Fibroblast of skin of back (primary cell): ENCODE measurements at regions not wholly inside any gene's neighbourhood (a gene's known extent, or its start where the extent isn't known, plus 50 kb on each side); places are given as distances from the start of the nearest gene placed in this dataset.
A peak's percentile ranks its signal among the peaks of the same experiment; 100 is the strongest.

Experiments
- DNase-seq: peaks from one replicate; pipeline ENCODE4 v3.0.0-alpha.2; 2013

- no peak for DNase-seq
Observed at GRCh38 chr1:214933375-214933774, 149.2 kb upstream of the KCNK2 start.

- DNase-seq = no peak
Observed at GRCh38 chr1:214934045-214934444, 148.5 kb upstream of the KCNK2 start.

GRCh38 chr1:214935258-214935657 is 147.3 kb upstream of the KCNK2 start:
- no peak for DNase-seq

- no peak for DNase-seq
Observed at GRCh38 chr1:214939180-214939579, 143.4 kb upstream of the KCNK2 start.

GRCh38 chr1:214941061-214941460 is 141.5 kb upstream of the KCNK2 start:
- DNase-seq = no peak

- DNase-seq = no peak
Observed at GRCh38 chr1:214943054-214943453, 139.5 kb upstream of the KCNK2 start.

GRCh38 chr1:214946615-214947014 is 135.9 kb upstream of the KCNK2 start:
- no peak for DNase-seq

GRCh38 chr1:214952648-214953047 is 129.9 kb upstream of the KCNK2 start:
- no peak for DNase-seq

- peak; percentile 59 for DNase-seq
Observed at GRCh38 chr1:214953901-214954616, 128.5 kb upstream of the KCNK2 start.

GRCh38 chr1:214954617-214954949 is 128.0 kb upstream of the KCNK2 start:
- DNase-seq = no peak

- peak; percentile 100 for DNase-seq
Observed at GRCh38 chr1:214957330-214958137, 125.0 kb upstream of the KCNK2 start.

GRCh38 chr1:214958486-214958885 is 124.1 kb upstream of the KCNK2 start:
- DNase-seq = peak; percentile 49

GRCh38 chr1:214966346-214966745 is 116.2 kb upstream of the KCNK2 start:
- no peak for DNase-seq

GRCh38 chr1:214967865-214968575 is 114.5 kb upstream of the KCNK2 start:
- peak; percentile 88 for DNase-seq

GRCh38 chr1:214970016-214970415 is 112.5 kb upstream of the KCNK2 start:
- peak; percentile 16 for DNase-seq

- DNase-seq = no peak
Observed at GRCh38 chr1:214971071-214971470, 111.5 kb upstream of the KCNK2 start.

- no peak for DNase-seq
Observed at GRCh38 chr1:214974002-214974401, 108.5 kb upstream of the KCNK2 start.

GRCh38 chr1:214976665-214977064 is 105.9 kb upstream of the KCNK2 start:
- DNase-seq = no peak

GRCh38 chr1:214977110-214977509 is 105.4 kb upstream of the KCNK2 start:
- DNase-seq = no peak

- DNase-seq = no peak
Observed at GRCh38 chr1:214977700-214978374, 104.7 kb upstream of the KCNK2 start.

GRCh38 chr1:214979191-214979590 is 103.3 kb upstream of the KCNK2 start:
- peak; percentile 26 for DNase-seq

GRCh38 chr1:214980921-214981320 is 101.6 kb upstream of the KCNK2 start:
- DNase-seq = no peak
